ENCODE measurements at regions not wholly inside any gene's neighbourhood (a gene's known extent, or its start where the extent isn't known, plus 50 kb on each side); places are given as distances from the start of the nearest gene placed in this dataset.

DNA sequence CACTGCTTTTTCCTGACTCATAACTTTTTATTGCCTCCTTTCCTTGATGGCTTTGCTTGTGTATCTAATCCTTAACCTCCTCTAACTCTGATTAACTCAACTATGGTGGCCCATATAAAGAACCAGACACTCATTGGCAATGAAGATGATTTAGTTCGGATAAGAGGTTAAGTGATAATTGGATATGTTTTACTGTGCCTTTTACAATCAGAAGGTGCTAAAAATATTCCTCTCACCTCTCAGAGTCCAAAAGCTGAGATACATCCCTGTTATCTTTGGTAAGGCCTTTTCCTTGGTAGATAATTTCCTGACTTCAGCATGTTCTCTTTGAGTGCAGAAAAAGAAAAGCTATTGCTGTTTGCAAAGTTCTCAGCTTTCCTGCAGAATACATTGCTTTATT is 367.7 kb downstream of the SLC16A7 start:
- H3K4me1 ChIP-seq (ENCODE audit: control insufficient read depth, insufficient read depth, low read length), result no peaks in the 10 kb centered on the region
- TF ChIP-seq, protein P1, sequence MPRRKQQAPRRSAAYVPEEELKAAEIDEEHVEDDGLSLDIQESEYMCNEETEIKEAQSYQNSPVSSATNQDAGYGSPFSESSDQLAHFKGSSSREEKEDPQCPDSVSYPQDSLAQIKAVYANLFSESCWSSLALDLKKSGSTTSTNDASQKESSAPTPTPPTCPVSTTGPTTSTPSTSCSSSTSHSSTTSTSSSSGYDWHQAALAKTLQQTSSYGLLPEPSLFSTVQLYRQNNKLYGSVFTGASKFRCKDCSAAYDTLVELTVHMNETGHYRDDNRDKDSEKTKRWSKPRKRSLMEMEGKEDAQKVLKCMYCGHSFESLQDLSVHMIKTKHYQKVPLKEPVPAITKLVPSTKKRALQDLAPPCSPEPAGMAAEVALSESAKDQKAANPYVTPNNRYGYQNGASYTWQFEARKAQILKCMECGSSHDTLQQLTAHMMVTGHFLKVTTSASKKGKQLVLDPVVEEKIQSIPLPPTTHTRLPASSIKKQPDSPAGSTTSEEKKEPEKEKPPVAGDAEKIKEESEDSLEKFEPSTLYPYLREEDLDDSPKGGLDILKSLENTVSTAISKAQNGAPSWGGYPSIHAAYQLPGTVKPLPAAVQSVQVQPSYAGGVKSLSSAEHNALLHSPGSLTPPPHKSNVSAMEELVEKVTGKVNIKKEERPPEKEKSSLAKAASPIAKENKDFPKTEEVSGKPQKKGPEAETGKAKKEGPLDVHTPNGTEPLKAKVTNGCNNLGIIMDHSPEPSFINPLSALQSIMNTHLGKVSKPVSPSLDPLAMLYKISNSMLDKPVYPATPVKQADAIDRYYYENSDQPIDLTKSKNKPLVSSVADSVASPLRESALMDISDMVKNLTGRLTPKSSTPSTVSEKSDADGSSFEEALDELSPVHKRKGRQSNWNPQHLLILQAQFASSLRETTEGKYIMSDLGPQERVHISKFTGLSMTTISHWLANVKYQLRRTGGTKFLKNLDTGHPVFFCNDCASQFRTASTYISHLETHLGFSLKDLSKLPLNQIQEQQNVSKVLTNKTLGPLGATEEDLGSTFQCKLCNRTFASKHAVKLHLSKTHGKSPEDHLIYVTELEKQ (tag by site-specific recombination; IDR thresholded peaks at IDR 0.05; ENCODE audit: borderline replicate concordance), result no peak
- TF ChIP-seq ZNF521 (tag by site-specific recombination; IDR thresholded peaks at IDR 0.05), result no peak
- TF ChIP-seq, protein P2, sequence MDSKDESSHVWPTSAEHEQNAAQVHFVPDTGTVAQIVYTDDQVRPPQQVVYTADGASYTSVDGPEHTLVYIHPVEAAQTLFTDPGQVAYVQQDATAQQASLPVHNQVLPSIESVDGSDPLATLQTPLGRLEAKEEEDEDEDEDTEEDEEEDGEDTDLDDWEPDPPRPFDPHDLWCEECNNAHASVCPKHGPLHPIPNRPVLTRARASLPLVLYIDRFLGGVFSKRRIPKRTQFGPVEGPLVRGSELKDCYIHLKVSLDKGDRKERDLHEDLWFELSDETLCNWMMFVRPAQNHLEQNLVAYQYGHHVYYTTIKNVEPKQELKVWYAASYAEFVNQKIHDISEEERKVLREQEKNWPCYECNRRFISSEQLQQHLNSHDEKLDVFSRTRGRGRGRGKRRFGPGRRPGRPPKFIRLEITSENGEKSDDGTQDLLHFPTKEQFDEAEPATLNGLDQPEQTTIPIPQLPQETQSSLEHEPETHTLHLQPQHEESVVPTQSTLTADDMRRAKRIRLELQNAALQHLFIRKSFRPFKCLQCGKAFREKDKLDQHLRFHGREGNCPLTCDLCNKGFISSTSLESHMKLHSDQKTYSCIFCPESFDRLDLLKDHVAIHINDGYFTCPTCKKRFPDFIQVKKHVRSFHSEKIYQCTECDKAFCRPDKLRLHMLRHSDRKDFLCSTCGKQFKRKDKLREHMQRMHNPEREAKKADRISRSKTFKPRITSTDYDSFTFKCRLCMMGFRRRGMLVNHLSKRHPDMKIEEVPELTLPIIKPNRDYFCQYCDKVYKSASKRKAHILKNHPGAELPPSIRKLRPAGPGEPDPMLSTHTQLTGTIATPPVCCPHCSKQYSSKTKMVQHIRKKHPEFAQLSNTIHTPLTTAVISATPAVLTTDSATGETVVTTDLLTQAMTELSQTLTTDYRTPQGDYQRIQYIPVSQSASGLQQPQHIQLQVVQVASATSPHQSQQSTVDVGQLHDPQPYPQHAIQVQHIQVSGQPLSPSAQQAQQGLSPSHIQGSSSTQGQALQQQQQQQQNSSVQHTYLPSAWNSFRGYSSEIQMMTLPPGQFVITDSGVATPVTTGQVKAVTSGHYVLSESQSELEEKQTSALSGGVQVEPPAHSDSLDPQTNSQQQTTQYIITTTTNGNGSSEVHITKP (tag by site-specific recombination; IDR thresholded peaks at IDR 0.05), result no peak
- no peak for TF ChIP-seq ZNF558 (tag by site-specific recombination; IDR thresholded peaks at IDR 0.05)
- no peak for TF ChIP-seq ZNF37A (tag by site-specific recombination; IDR thresholded peaks at IDR 0.05)
- TF ChIP-seq ZXDB (tag by site-specific recombination; IDR thresholded peaks at IDR 0.05), result no peak
- TF ChIP-seq ZNF223 (tag by site-specific recombination; IDR thresholded peaks at IDR 0.05), result no peak
- TF ChIP-seq, protein P3, sequence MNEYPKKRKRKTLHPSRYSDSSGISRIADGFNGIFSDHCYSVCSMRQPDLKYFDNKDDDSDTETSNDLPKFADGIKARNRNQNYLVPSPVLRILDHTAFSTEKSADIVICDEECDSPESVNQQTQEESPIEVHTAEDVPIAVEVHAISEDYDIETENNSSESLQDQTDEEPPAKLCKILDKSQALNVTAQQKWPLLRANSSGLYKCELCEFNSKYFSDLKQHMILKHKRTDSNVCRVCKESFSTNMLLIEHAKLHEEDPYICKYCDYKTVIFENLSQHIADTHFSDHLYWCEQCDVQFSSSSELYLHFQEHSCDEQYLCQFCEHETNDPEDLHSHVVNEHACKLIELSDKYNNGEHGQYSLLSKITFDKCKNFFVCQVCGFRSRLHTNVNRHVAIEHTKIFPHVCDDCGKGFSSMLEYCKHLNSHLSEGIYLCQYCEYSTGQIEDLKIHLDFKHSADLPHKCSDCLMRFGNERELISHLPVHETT (tag by site-specific recombination; IDR thresholded peaks at IDR 0.05), result no peak
- TF ChIP-seq TCF7L2 (IDR thresholded peaks at IDR 0.05; ENCODE audit: borderline replicate concordance, low read depth, low read length), result no peak
- TF ChIP-seq MEIS1 (CRISPR knock-in tag; IDR thresholded peaks at IDR 0.05; ENCODE audit: borderline replicate concordance), result no peak
- no peak for TF ChIP-seq IKZF3 (tag by site-specific recombination; IDR thresholded peaks at IDR 0.05)
- no peak for TF ChIP-seq ZNF221 (tag by site-specific recombination; IDR thresholded peaks at IDR 0.05; ENCODE audit: borderline replicate concordance)
- no peak for TF ChIP-seq ZNF560 (tag by site-specific recombination; IDR thresholded peaks at IDR 0.05; ENCODE audit: borderline replicate concordance)
- H3K36me3 ChIP-seq (ENCODE audit: control insufficient read depth in 2 of 2, insufficient read depth in 1 of 2, low read length in 2 of 2), result no peaks in the 10 kb centered on the region
- POLR2A ChIA-PET, result no interaction called here
- no peak overlapping the region for H3K27ac ChIP-seq (ENCODE audit: extremely low read depth, low read depth, low read length)
- CTCF ChIA-PET, result no interaction called here
- no peak overlapping the region for H3K4me3 ChIP-seq (ENCODE audit: low read depth, low read length)
- no peaks in the 10 kb centered on the region for H3K9me3 ChIP-seq (ENCODE audit: control insufficient read depth, insufficient read depth, low read depth, low read length)

DNA sequence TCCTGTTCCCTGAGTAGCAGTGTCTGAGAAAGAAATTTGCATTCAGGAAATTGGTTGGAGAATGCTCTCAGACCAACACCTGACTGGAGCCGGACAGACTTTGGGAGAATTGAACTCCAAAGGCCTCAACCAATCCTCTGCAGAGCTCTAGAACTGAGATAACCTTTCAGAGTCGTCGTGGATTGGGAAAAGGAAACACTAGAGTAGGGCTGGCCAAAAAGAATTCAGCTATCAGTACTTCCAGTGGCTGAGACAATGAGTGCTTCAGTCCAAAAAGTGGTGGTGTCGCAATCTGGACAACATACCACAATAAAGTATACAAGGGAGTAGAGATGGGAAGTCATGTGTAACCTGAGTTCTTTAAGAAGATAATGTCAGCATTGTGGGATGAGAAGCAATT is 377.1 kb downstream of the SLC16A7 start:
- no peak overlapping the region for H3K4me3 ChIP-seq (ENCODE audit: low read depth, low read length)
- no peaks in the 10 kb centered on the region for H3K36me3 ChIP-seq (ENCODE audit: control insufficient read depth in 2 of 2, insufficient read depth in 1 of 2, low read length in 2 of 2)
- ChIA-PET POLR2A (no interaction called here), CTCF (no interaction called here)
- no peaks in the 10 kb centered on the region for H3K9me3 ChIP-seq (ENCODE audit: control insufficient read depth, insufficient read depth, low read depth, low read length)
- TF ChIP-seq, protein P4, sequence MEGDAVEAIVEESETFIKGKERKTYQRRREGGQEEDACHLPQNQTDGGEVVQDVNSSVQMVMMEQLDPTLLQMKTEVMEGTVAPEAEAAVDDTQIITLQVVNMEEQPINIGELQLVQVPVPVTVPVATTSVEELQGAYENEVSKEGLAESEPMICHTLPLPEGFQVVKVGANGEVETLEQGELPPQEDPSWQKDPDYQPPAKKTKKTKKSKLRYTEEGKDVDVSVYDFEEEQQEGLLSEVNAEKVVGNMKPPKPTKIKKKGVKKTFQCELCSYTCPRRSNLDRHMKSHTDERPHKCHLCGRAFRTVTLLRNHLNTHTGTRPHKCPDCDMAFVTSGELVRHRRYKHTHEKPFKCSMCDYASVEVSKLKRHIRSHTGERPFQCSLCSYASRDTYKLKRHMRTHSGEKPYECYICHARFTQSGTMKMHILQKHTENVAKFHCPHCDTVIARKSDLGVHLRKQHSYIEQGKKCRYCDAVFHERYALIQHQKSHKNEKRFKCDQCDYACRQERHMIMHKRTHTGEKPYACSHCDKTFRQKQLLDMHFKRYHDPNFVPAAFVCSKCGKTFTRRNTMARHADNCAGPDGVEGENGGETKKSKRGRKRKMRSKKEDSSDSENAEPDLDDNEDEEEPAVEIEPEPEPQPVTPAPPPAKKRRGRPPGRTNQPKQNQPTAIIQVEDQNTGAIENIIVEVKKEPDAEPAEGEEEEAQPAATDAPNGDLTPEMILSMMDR (tag by site-specific recombination; IDR thresholded peaks at IDR 0.05), result no peak
- TF ChIP-seq, protein P5, sequence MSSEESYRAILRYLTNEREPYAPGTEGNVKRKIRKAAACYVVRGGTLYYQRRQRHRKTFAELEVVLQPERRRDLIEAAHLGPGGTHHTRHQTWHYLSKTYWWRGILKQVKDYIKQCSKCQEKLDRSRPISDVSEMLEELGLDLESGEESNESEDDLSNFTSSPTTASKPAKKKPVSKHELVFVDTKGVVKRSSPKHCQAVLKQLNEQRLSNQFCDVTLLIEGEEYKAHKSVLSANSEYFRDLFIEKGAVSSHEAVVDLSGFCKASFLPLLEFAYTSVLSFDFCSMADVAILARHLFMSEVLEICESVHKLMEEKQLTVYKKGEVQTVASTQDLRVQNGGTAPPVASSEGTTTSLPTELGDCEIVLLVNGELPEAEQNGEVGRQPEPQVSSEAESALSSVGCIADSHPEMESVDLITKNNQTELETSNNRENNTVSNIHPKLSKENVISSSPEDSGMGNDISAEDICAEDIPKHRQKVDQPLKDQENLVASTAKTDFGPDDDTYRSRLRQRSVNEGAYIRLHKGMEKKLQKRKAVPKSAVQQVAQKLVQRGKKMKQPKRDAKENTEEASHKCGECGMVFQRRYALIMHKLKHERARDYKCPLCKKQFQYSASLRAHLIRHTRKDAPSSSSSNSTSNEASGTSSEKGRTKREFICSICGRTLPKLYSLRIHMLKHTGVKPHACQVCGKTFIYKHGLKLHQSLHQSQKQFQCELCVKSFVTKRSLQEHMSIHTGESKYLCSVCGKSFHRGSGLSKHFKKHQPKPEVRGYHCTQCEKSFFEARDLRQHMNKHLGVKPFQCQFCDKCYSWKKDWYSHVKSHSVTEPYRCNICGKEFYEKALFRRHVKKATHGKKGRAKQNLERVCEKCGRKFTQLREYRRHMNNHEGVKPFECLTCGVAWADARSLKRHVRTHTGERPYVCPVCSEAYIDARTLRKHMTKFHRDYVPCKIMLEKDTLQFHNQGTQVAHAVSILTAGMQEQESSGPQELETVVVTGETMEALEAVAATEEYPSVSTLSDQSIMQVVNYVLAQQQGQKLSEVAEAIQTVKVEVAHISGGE (tag by site-specific recombination; conservative IDR thresholded peaks at IDR 0.05; ENCODE audit: low read depth), result no peak
- TF ChIP-seq ZNF76 (tag by site-specific recombination; IDR thresholded peaks at IDR 0.05; ENCODE audit: borderline replicate concordance, low read depth), result no peak
- TF ChIP-seq, protein P6, sequence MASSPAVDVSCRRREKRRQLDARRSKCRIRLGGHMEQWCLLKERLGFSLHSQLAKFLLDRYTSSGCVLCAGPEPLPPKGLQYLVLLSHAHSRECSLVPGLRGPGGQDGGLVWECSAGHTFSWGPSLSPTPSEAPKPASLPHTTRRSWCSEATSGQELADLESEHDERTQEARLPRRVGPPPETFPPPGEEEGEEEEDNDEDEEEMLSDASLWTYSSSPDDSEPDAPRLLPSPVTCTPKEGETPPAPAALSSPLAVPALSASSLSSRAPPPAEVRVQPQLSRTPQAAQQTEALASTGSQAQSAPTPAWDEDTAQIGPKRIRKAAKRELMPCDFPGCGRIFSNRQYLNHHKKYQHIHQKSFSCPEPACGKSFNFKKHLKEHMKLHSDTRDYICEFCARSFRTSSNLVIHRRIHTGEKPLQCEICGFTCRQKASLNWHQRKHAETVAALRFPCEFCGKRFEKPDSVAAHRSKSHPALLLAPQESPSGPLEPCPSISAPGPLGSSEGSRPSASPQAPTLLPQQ (tag by site-specific recombination; IDR thresholded peaks at IDR 0.05), result no peak
- no peak overlapping the region for H3K27ac ChIP-seq (ENCODE audit: extremely low read depth, low read depth, low read length)
- no peaks in the 10 kb centered on the region for H3K4me1 ChIP-seq (ENCODE audit: control insufficient read depth, insufficient read depth, low read length)

Measured in HEK293 (cell line).